GM21619 (cell line): ENCODE measurements at regions not wholly inside any gene's neighbourhood (a gene's known extent, or its start where the extent isn't known, plus 50 kb on each side); places are given as distances from the start of the nearest gene placed in this dataset.

ENCODE experiments used
- ATAC-seq: cut with Tn5 transposase; IDR thresholded peaks from one replicate; pipeline ENCODE4 v1.9.1; 2021; ENCODE audit not compliant: unreplicated experiment

GRCh38 chr10:78974617-78975317, 94.0 kb upstream of the ZMIZ1 start:
- no peak for ATAC-seq

- ATAC-seq, result no peak
Measured at GRCh38 chr10:78975926-78976325, 92.8 kb upstream of the ZMIZ1 start.

- no peak for ATAC-seq
Measured at GRCh38 chr10:78976825-78977755, 91.7 kb upstream of the ZMIZ1 start.

- no peak for ATAC-seq
Measured at GRCh38 chr10:78979938-78980337, 88.8 kb upstream of the ZMIZ1 start.

GRCh38 chr10:78980354-78980753, 88.4 kb upstream of the ZMIZ1 start:
- no peak for ATAC-seq

GRCh38 chr10:78980815-78981214, 88.0 kb upstream of the ZMIZ1 start:
- no peak for ATAC-seq

- ATAC-seq, result peak; percentile 84
Measured at GRCh38 chr10:78981257-78981969, 87.4 kb upstream of the ZMIZ1 start.

- ATAC-seq, result no peak
Measured at GRCh38 chr10:78981970-78982281, 86.8 kb upstream of the ZMIZ1 start.

GRCh38 chr10:78982726-78983125, 86.0 kb upstream of the ZMIZ1 start:
- no peak for ATAC-seq

GRCh38 chr10:78983608-78984007, 85.2 kb upstream of the ZMIZ1 start:
- ATAC-seq, result no peak

- no peak for ATAC-seq
Measured at GRCh38 chr10:78985973-78986818, 82.6 kb upstream of the ZMIZ1 start.

- peak; percentile 67 for ATAC-seq
Measured at GRCh38 chr10:78991187-78991586, 77.6 kb upstream of the ZMIZ1 start.

- ATAC-seq, result peak; percentile 86
Measured at GRCh38 chr10:78992333-78992732, 76.4 kb upstream of the ZMIZ1 start.

GRCh38 chr10:78993261-78993945, 75.4 kb upstream of the ZMIZ1 start:
- ATAC-seq, result no peak

GRCh38 chr10:78995987-78996791, 72.6 kb upstream of the ZMIZ1 start:
- ATAC-seq, result no peak

GRCh38 chr10:78996792-78997129, 72.0 kb upstream of the ZMIZ1 start:
- ATAC-seq, result no peak

GRCh38 chr10:78997635-78998618, 70.8 kb upstream of the ZMIZ1 start:
- peak; percentile 46 for ATAC-seq
